ENCODE measurements at regions not wholly inside any gene's neighbourhood (a gene's known extent, or its start where the extent isn't known, plus 50 kb on each side); places are given as distances from the start of the nearest gene placed in this dataset.

DNA sequence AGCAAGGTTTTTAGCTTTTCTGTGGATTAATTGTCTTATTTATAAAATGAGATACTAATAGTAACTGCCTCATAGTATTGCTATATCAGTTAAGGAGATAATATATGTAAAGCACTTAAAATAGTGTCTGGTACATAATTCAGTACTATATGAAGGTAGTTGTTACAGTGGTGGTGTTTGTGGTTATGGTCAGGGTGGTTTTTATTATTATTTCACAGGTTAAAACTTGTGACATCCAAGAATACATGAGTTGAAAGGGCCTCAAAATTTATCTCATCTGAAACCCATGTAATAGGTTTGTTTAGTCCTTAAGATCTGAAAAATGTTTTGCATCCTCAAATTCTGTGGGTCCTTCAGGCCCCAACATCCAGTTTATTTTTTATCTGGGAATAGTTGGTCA lies 369.5 kb upstream of the LRATD1 start:
- TF ChIP-seq, protein P1, sequence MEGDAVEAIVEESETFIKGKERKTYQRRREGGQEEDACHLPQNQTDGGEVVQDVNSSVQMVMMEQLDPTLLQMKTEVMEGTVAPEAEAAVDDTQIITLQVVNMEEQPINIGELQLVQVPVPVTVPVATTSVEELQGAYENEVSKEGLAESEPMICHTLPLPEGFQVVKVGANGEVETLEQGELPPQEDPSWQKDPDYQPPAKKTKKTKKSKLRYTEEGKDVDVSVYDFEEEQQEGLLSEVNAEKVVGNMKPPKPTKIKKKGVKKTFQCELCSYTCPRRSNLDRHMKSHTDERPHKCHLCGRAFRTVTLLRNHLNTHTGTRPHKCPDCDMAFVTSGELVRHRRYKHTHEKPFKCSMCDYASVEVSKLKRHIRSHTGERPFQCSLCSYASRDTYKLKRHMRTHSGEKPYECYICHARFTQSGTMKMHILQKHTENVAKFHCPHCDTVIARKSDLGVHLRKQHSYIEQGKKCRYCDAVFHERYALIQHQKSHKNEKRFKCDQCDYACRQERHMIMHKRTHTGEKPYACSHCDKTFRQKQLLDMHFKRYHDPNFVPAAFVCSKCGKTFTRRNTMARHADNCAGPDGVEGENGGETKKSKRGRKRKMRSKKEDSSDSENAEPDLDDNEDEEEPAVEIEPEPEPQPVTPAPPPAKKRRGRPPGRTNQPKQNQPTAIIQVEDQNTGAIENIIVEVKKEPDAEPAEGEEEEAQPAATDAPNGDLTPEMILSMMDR (IDR thresholded peaks at IDR 0.05; ENCODE audit: low read depth, low read length, poor library complexity, severe bottlenecking) = no peak
- no peak for TF ChIP-seq EZH2phosphoT487 (IDR thresholded peaks at IDR 0.05; ENCODE audit: borderline replicate concordance, low read length)

Data from DOHH2 (cell line).